Activated naive CD4-positive, alpha-beta T cell treated with anti-CD3 and anti-CD28 coated beads, Interleukin-2, amount 10 ng/mL, durations not matched to agents 7 days and 5 days (primary cell): ENCODE measurements at regions not wholly inside any gene's neighbourhood (a gene's known extent, or its start where the extent isn't known, plus 50 kb on each side); places are given as distances from the start of the nearest gene placed in this dataset.

Experiments used
- CTCF ChIA-PET: fragments of 350-600 bp; sonication (Branson Sonifier 250); formaldehyde crosslinking; loops from one replicate; lab custom pipeline; 2021; ENCODE audit warnings: antibody characterized with exemption; lab: Charles Lee
- DNase-seq: peaks from one replicate; pipeline ENCODE4 v3.0.0-alpha.2; 2020
- H3K27ac Mint-ChIP-seq: one replicate; pipeline ENCODE4 v1.8.0; 2021; ENCODE audit warnings: mild to moderate bottlenecking, moderate library complexity, mixed read lengths
- H3K27me3 Mint-ChIP-seq: one replicate; pipeline ENCODE4 v1.8.0; 2021; ENCODE audit warnings: mild to moderate bottlenecking, mixed read lengths
- H3K36me3 Mint-ChIP-seq: one replicate; pipeline ENCODE4 v1.8.0; 2021; ENCODE audit warnings: mixed read lengths
- H3K4me1 Mint-ChIP-seq: one replicate; pipeline ENCODE4 v1.8.0; 2021; ENCODE audit warnings: mixed read lengths
- H3K4me3 Mint-ChIP-seq: one replicate; pipeline ENCODE4 v1.8.0; 2021; ENCODE audit warnings: mild to moderate bottlenecking, moderate library complexity, mixed read lengths
- H3K9me3 Mint-ChIP-seq: one replicate; pipeline ENCODE4 v1.8.0; 2021; ENCODE audit warnings: mixed read lengths

GRCh38 chr21:16912075-16912474, 600.8 kb upstream of the CXADR start:
- Mint-ChIP-seq H3K4me3 (no peak overlapping the region), H3K27me3 (no peaks in the 10 kb centered on the region), H3K4me1 (no peaks in the 10 kb centered on the region), H3K9me3 (peaks cover 20% of the 10 kb centered on the region), H3K36me3 (no peaks in the 10 kb centered on the region), H3K27ac (no peak overlapping the region)
- CTCF ChIA-PET, result no interaction called here
- DNase-seq, result no peak

- Mint-ChIP-seq H3K27me3 (no peaks in the 10 kb centered on the region), H3K4me1 (no peaks in the 10 kb centered on the region), H3K27ac (no peak overlapping the region), H3K36me3 (no peaks in the 10 kb centered on the region), H3K9me3 (peaks cover 20% of the 10 kb centered on the region), H3K4me3 (no peak overlapping the region)
- CTCF ChIA-PET, result no interaction called here
- DNase-seq, result no peak
These were observed 599.8 kb upstream of the CXADR start for GRCh38 chr21:16913010-16913409.

GRCh38 chr21:16928439-16928838, 584.4 kb upstream of the CXADR start:
- CTCF ChIA-PET, result no interaction called here
- Mint-ChIP-seq H3K27ac (no peak overlapping the region), H3K4me3 (no peak overlapping the region), H3K9me3 (peaks cover 9% of the 10 kb centered on the region), H3K4me1 (no peaks in the 10 kb centered on the region), H3K36me3 (no peaks in the 10 kb centered on the region), H3K27me3 (no peaks in the 10 kb centered on the region)
- no peak for DNase-seq

GRCh38 chr21:16932314-16932713, 580.5 kb upstream of the CXADR start:
- Mint-ChIP-seq H3K27ac (no peak overlapping the region), H3K36me3 (no peaks in the 10 kb centered on the region), H3K4me3 (no peak overlapping the region), H3K27me3 (no peaks in the 10 kb centered on the region), H3K4me1 (no peaks in the 10 kb centered on the region), H3K9me3 (peaks cover 15% of the 10 kb centered on the region)
- CTCF ChIA-PET, result no interaction called here
- DNase-seq, result no peak

GRCh38 chr21:16942703-16943102, 570.1 kb upstream of the CXADR start:
- CTCF ChIA-PET, result no interaction called here
- no peak for DNase-seq
- H3K4me3 Mint-ChIP-seq, result no peak overlapping the region
- no peaks in the 10 kb centered on the region for H3K4me1 Mint-ChIP-seq
- H3K27ac Mint-ChIP-seq, result no peak overlapping the region
- H3K9me3 Mint-ChIP-seq, result peaks cover 25% of the 10 kb centered on the region
- no peaks in the 10 kb centered on the region for H3K36me3 Mint-ChIP-seq
- no peaks in the 10 kb centered on the region for H3K27me3 Mint-ChIP-seq

GRCh38 chr21:16943231-16943630, 569.6 kb upstream of the CXADR start:
- H3K4me1 Mint-ChIP-seq, result no peaks in the 10 kb centered on the region
- no peak for DNase-seq
- CTCF ChIA-PET, result no interaction called here
- H3K4me3 Mint-ChIP-seq, result no peak overlapping the region
- no peaks in the 10 kb centered on the region for H3K36me3 Mint-ChIP-seq
- H3K27me3 Mint-ChIP-seq, result no peaks in the 10 kb centered on the region
- H3K27ac Mint-ChIP-seq, result no peak overlapping the region
- H3K9me3 Mint-ChIP-seq, result peaks cover 21% of the 10 kb centered on the region

GRCh38 chr21:16945580-16945979, 567.3 kb upstream of the CXADR start:
- Mint-ChIP-seq H3K4me3 (no peak overlapping the region), H3K27ac (no peak overlapping the region), H3K9me3 (peaks cover 18% of the 10 kb centered on the region), H3K27me3 (no peaks in the 10 kb centered on the region), H3K4me1 (no peaks in the 10 kb centered on the region), H3K36me3 (no peaks in the 10 kb centered on the region)
- CTCF ChIA-PET, result no interaction called here
- no peak for DNase-seq

- Mint-ChIP-seq H3K27ac (no peak overlapping the region), H3K36me3 (no peaks in the 10 kb centered on the region), H3K4me1 (no peaks in the 10 kb centered on the region), H3K9me3 (peaks cover 17% of the 10 kb centered on the region), H3K27me3 (no peaks in the 10 kb centered on the region), H3K4me3 (no peak overlapping the region)
- no peak for DNase-seq
- CTCF ChIA-PET, result no interaction called here
These were observed 556.0 kb upstream of the CXADR start for GRCh38 chr21:16956824-16957223.

- H3K27me3 Mint-ChIP-seq, result no peaks in the 10 kb centered on the region
These were observed 547.4 kb upstream of the CXADR start for GRCh38 chr21:16965424-16965823.

GRCh38 chr21:16968436-16968835, 544.4 kb upstream of the CXADR start:
- peaks cover 20% of the 10 kb centered on the region for H3K9me3 Mint-ChIP-seq

More at GRCh38 chr21:16965424-16965823, 547.4 kb upstream of the CXADR start:
- no peak for DNase-seq
- H3K36me3 Mint-ChIP-seq, result no peaks in the 10 kb centered on the region
- H3K4me3 Mint-ChIP-seq, result no peak overlapping the region
- no peak overlapping the region for H3K27ac Mint-ChIP-seq
- peaks cover 25% of the 10 kb centered on the region for H3K9me3 Mint-ChIP-seq
- CTCF ChIA-PET, result no interaction called here
- no peaks in the 10 kb centered on the region for H3K4me1 Mint-ChIP-seq

GRCh38 chr21:16969636-16970035, 543.2 kb upstream of the CXADR start:
- H3K4me3 Mint-ChIP-seq, result no peak overlapping the region
- CTCF ChIA-PET, result no interaction called here
- H3K9me3 Mint-ChIP-seq, result peaks cover 16% of the 10 kb centered on the region
- DNase-seq, result no peak
- H3K27me3 Mint-ChIP-seq, result no peaks in the 10 kb centered on the region
- no peaks in the 10 kb centered on the region for H3K4me1 Mint-ChIP-seq
- H3K27ac Mint-ChIP-seq, result no peak overlapping the region
- H3K36me3 Mint-ChIP-seq, result no peaks in the 10 kb centered on the region

More at GRCh38 chr21:16968436-16968835, 544.4 kb upstream of the CXADR start:
- Mint-ChIP-seq H3K4me3 (no peak overlapping the region), H3K27ac (no peak overlapping the region), H3K4me1 (no peaks in the 10 kb centered on the region), H3K36me3 (no peaks in the 10 kb centered on the region), H3K27me3 (no peaks in the 10 kb centered on the region)
- no peak for DNase-seq
- CTCF ChIA-PET, result no interaction called here

GRCh38 chr21:16974060-16974459, 538.8 kb upstream of the CXADR start:
- CTCF ChIA-PET, result no interaction called here

GRCh38 chr21:16976193-16976592, 536.6 kb upstream of the CXADR start:
- Mint-ChIP-seq H3K4me3 (no peak overlapping the region), H3K4me1 (no peaks in the 10 kb centered on the region), H3K36me3 (no peaks in the 10 kb centered on the region), H3K9me3 (peaks cover 3% of the 10 kb centered on the region), H3K27me3 (no peaks in the 10 kb centered on the region), H3K27ac (no peak overlapping the region)
- CTCF ChIA-PET, result no interaction called here
- no peak for DNase-seq

More at GRCh38 chr21:16974060-16974459, 538.8 kb upstream of the CXADR start:
- H3K27me3 Mint-ChIP-seq, result no peaks in the 10 kb centered on the region
- H3K4me1 Mint-ChIP-seq, result no peaks in the 10 kb centered on the region
- no peak for DNase-seq
- H3K9me3 Mint-ChIP-seq, result peaks cover 3% of the 10 kb centered on the region
- H3K36me3 Mint-ChIP-seq, result no peaks in the 10 kb centered on the region
- H3K27ac Mint-ChIP-seq, result no peak overlapping the region
- H3K4me3 Mint-ChIP-seq, result no peak overlapping the region

GRCh38 chr21:16978309-16978895, 534.4 kb upstream of the CXADR start:
- Mint-ChIP-seq H3K27ac (no peak overlapping the region), H3K9me3 (peaks cover 3% of the 10 kb centered on the region), H3K27me3 (no peaks in the 10 kb centered on the region), H3K4me3 (no peak overlapping the region), H3K4me1 (no peaks in the 10 kb centered on the region), H3K36me3 (no peaks in the 10 kb centered on the region)
- no peak for DNase-seq
- CTCF ChIA-PET, result no interaction called here

GRCh38 chr21:16979574-16979973, 533.3 kb upstream of the CXADR start:
- no peaks in the 10 kb centered on the region for H3K27me3 Mint-ChIP-seq
- peaks cover 3% of the 10 kb centered on the region for H3K9me3 Mint-ChIP-seq
- H3K4me1 Mint-ChIP-seq, result no peaks in the 10 kb centered on the region
- no peak for DNase-seq
- H3K27ac Mint-ChIP-seq, result no peak overlapping the region
- CTCF ChIA-PET, result no interaction called here
- no peaks in the 10 kb centered on the region for H3K36me3 Mint-ChIP-seq
- H3K4me3 Mint-ChIP-seq, result no peak overlapping the region

- H3K4me3 Mint-ChIP-seq, result no peak overlapping the region
- H3K27ac Mint-ChIP-seq, result no peak overlapping the region
- peaks cover 2% of the 10 kb centered on the region for H3K9me3 Mint-ChIP-seq
- DNase-seq, result no peak
- H3K27me3 Mint-ChIP-seq, result no peaks in the 10 kb centered on the region
- CTCF ChIA-PET, result no interaction called here
- no peaks in the 10 kb centered on the region for H3K36me3 Mint-ChIP-seq
- no peaks in the 10 kb centered on the region for H3K4me1 Mint-ChIP-seq
These were observed 529.4 kb upstream of the CXADR start for GRCh38 chr21:16983420-16983819.
